Colon (tissue), 2 donors: ENCODE measurements at regions not wholly inside any gene's neighbourhood (a gene's known extent, or its start where the extent isn't known, plus 50 kb on each side); places are given as distances from the start of the nearest gene placed in this dataset.

Experiments
- FAIRE-seq: peaks from 2 replicates; lab custom pipeline; 2012; peaks lifted over from hg19 to GRCh38; lab: Jason Lieb, UNC
- donor health status: control.
- donor health status: control.

- FAIRE-seq: no peak
Measured at GRCh38 chr13:107097916-107098315, 530.0 kb upstream of the ARGLU1 start.

DNA sequence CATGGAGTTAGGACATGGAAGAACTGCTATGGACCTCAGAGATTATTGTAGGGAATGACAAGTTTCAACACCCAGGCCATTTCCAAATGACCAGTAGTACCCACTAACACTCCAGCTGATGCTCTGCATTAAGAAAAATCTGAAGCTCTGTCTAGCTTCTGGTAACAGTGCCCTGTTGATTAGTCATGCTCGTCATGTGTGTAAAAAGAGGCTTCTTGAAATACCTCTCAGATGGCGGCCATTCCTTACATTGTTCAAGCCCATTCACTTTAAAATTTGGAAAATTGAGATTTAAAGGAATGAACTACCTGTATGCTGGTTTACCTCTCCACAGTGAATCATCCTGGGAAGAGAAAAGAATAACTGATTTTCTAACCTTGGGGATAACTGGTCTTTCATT lies 527.9 kb upstream of the ARGLU1 start:
- no peak for FAIRE-seq

GRCh38 chr13:107091861-107092260 lies 523.9 kb upstream of the ARGLU1 start:
- FAIRE-seq: no peak

DNA sequence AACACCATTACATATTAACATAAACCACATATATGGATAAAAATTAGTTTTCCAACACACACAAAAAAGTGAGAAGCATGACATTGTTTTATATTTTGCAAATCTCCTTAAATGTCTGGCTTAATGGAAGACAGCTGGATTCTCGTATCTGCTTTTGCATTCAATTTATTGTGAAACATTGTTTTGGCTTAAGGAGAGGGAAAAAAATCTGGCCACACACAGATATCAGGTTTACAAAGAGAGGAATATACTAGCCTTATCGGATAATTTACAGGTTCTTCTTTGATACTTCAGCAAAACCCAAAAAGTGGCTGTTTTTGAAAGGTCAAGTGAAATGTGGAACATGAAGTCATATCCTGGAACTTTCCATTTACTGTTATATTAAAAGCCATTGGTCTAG lies 523.5 kb upstream of the ARGLU1 start:
- FAIRE-seq: no peak

DNA sequence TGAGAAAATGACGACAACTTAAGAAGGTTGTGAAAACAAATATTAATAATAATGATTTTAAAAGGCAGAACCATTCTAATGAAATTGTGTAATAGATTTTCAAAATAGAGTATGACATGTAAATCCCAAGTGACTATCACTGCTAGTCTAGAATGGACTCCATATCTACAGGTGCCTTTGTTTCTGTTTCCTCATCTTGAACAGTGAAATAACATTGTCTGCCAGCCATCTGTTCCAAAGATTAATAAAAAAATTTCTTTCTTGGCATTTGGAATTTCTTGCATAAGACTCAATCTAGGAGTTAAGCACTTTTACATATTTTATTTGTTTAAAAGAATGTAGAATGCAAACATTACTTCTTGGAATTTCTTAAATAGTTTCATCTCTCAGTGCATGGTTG lies 520.1 kb upstream of the ARGLU1 start:
- no peak for FAIRE-seq

DNA sequence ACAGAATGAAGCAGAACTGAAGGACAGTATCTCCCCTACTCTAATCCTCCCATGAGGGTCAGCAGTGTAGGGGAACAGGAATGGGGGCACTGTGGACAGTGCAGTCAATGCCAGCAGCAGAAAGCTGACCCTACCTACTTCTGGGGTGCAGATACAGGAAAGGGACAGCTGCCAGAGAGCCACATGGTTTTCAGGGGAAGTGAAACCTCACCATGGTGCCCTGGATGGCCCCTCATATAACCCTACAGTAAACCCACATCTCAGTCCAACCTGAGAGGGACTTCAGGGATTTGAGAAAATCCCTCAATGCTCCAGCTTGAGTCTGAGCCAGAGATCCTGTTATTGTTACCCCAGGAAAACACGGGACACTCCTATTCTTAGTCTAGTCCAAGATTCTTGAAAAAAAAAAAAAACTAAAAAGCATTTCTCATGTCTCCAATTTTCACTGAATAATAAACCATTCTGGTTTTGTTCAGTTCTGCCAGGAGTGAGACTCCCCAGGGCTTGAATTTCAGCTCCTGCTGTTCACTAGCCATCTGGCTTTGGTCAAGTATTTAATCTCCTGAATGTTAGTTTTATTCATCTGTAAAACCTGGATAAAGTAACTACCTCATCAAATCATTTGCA lies 511.6 kb upstream of the ARGLU1 start:
- FAIRE-seq: no peak

DNA sequence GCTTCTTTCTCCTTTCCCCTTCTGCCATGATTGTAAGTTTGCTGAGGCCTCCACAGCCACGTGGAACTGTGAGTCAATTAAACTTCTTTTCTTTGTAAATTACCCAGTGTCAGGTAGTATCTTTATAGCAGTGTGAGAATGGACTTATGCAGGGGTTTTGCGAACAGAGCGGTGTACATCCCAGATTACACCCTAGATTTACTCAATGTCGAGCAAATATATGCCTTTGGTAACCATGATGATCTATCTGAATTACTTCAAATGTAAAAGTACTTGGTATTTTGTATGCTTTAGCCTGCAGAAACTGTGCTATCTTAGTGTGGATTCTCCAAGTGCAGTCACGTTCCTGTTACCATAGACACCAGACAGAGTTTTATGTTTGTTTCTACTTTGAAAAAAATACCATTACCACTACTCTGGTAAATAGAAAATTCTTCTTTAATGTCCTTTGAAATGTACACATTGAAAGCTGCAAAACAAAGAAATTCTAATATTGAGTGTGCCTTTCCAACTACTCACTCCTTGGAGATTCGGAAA lies 510.4 kb upstream of the ARGLU1 start:
- no peak for FAIRE-seq

- FAIRE-seq: no peak
Measured at GRCh38 chr13:107076801-107077200, 508.9 kb upstream of the ARGLU1 start.

DNA sequence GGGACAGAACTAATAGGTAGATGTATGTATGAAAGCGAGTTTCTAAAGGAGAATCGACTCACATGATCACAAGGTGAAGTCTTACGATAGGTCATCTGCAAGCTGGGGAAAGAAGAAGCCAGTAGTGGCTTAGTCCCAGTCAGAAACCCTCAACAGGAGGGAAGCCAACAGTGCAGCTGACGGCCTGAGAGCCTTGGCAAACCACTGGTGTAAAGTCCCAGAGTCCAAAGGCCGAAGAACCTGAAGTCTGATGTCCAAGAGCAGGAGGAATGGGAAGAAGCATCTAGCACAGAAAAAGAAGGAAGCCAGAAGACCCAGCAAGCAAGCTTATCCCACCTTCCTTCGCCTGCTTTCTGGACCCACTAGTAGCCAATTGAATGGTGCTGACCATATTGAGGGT lies 507.6 kb upstream of the ARGLU1 start:
- FAIRE-seq: no peak

GRCh38 chr13:107070792-107071191 lies 502.9 kb upstream of the ARGLU1 start:
- FAIRE-seq: no peak

DNA sequence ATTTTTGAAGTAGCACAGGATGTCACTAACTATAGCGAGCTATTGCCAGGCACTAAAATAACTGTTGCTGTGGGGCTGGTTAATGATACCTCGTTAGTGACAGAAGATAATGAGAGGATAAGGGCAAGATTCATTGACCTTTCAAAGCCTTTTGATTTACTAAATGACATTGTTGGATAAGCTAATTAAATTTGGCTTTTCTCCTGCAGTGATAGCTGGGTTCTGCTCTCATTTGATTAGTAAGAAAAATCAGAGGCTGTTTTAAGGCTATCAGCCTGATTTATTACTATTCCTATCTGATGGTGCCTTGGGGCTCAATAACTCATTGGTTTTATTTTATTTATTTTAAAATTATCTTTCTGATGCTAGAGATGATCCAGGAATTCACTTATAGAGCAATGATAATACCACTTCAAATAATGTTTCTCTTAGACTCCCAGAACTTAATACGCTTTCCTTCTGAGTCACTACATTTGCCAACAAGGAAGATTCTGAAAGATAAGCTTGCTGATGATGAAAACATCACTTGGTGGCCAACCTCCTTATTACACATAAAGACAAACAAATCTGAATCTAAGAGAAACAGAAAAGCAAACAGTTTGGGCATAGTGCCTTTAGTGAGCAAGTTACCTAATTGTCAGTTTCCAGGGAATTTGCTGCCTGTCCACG lies 501.3 kb upstream of the ARGLU1 start:
- FAIRE-seq: no peak

DNA sequence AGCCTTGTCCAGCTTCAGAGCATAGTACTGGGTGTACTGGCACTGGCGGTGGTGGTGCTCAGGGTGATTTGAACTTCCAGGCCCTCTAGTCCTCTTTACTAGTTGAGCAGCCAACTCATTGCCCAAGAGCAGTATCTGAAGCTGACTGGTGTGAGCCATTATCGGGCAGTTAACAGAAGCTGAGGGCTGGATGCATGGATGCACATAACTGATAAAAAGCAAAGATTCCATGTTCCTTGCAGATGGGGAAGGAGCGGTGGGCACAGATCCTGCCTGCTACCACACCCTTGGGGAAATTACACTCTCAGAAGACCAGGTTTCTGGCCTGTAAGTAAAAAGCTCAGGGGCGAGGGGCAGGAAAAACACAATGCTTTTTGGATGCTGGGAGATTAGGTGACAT lies 499.4 kb upstream of the ARGLU1 start:
- no peak for FAIRE-seq

DNA sequence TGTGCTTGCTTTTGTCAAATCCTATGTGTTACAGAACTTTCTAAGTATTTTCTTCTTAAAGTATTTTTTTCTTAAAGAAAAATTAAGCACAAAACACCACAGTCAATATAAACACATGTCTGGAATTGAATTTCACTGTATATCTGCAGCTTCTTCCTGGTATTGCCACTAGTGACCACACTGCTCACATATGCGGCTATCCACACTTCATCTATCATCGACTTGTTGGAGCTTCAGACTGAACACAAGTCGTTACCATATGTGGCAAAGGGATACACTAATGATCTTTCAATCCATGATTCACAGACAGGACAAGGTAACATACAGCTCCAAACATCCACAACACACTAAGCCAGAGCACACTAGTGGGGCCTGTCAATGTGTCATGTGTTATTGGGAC lies 498.4 kb upstream of the ARGLU1 start:
- no peak for FAIRE-seq

DNA sequence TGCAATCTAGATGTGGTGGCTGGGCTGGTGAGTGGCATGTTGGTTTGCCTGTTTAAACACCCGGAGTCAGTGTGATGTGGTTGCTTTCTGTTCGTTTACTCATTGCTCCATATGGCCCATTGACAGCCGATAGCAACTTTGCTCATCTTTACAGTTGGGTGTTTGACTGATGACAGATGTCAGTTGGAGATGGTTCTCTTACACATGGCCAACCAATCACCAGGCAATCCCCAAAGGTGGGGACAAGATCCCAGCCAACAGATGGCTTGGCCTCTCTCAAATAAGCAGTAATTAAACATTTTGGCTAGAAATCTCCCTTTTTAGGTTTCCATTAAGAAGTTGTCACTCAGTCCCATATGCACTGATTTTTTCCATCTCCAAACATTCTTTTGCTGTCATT lies 497.1 kb upstream of the ARGLU1 start:
- no peak for FAIRE-seq

- no peak for FAIRE-seq
Measured at GRCh38 chr13:107057028-107057631, 489.2 kb upstream of the ARGLU1 start.

- no peak for FAIRE-seq
Measured at GRCh38 chr13:107043021-107043956, 475.4 kb upstream of the ARGLU1 start.

DNA sequence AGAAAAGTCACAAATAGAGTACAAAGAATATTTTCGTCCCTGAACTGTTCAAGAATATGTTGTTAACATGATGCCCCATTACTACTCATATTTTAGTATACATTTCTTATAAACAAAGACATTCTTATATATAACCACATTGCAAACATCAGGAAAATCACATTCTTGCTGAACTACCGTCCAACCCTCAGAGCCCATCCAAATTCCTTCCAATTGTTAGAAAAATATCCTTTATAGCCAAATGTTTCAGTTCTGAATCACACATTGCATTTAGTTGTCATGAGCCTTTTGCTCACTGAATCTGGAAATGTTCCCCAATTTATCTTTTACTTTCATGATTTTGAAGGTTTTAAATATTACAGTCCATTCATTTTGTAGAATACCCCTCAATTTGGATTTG lies 467.8 kb upstream of the ARGLU1 start:
- FAIRE-seq: no peak

DNA sequence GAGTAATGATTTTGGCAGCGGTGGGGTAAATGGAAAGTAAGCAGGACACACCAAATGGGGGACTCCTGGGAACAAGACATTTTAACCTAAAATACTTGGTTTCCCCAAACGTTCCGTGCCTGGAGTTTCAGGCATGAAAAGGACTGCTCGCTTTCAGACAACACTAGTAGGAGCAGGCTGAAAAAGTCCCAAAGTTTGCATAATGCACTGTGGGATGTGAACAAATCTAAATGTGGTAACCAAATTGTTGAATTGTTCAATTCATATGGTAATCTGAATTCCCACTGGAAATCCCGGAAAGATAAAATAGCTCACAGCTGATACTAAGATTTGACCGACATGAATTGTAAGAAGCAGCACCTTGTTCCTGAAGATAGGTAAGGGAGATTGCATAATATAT lies 467.2 kb upstream of the ARGLU1 start:
- FAIRE-seq: no peak

DNA sequence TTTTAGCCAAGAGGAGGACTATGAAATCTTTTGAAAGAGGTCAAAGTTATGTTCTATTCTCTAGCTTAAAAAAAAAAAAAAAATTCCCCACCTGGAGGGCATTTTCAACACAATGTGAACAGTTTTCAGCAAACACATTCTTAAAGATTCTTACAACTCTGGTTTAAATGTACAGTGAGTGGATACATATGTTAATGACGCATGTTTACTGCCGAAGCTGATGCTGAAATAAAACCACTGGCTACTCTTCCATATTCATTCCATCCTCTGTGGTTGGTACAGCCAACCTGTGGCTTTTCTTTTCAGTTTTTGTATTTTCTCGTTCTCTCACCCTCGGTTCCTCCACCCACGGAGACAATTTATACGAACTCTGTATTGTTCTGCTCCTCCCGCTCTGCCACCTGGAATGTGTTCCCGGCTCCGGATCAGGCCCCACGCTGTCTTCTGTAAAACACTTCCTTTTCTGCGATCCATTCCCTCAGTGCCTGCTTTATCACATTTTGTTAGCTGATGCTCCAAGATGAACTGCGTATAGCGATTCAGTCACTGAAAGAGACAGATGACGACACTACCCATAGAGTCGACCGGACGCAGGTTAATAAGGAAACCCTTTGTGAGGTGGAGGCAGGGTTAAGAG lies 466.4 kb upstream of the ARGLU1 start:
- FAIRE-seq: no peak

DNA sequence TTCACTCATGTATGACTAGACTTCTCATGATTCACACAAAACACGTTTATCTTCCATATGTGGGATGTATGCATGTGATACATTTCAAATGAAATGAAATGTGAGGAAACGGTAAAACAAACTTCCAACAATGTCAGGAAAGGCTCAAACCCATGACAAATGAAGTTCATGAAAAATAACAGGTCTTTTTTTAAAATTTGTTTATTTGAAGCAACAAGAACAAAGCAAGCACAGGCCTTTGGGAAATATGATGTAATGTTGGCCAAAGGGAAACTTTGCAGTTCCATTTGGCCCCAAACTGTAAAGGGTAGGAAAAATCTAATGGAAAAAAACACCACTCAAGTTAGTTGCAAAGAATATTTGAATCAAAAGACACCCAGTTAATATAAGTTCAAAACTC lies 463.8 kb upstream of the ARGLU1 start:
- FAIRE-seq: no peak

DNA sequence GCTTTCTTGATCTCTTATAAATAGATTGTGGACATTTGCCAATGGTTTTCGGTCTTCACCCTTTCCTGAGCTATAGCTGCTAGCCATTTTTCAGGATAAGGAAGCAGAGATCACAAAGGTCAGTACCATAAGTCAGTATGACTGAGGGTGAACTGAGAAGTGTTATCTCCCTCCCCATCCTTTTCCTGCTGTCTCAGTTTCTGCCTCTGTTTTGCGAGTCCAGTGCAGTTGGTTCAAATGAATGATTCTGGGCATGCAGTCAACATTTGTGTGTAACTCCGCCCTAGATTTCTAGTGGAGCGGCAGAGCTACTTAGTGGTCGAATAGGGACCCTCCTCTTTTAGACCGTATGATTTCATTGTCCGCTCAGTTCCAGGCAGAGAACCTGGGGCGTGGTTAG lies 460.8 kb upstream of the ARGLU1 start:
- FAIRE-seq: no peak

- no peak for FAIRE-seq
Measured at GRCh38 chr13:107025991-107026390, 458.1 kb upstream of the ARGLU1 start.
